GM12878 (cell line): ENCODE measurements at regions not wholly inside any gene's neighbourhood (a gene's known extent, or its start where the extent isn't known, plus 50 kb on each side); places are given as distances from the start of the nearest gene placed in this dataset.

Experiments used
- ATAC-seq: fragments of 200-7000 bp; cut with Tn5 transposase; 3 replicates; pipeline ENCODE4 v1.9.1; 2020; ENCODE audit warnings: mild to moderate bottlenecking, moderate library complexity
- BruUV-seq: library from RNA; stranded (reverse); fragments of 400-500 nt; replicated peaks from 2 replicates; lab custom pipeline; 2021; lab: Mats Ljungman, UMichigan
- CTCF ChIA-PET: fragments of 300-600 bp; sonication (Branson Sonifier 250); formaldehyde crosslinking; extraction: SDS; loops from one replicate; lab custom pipeline; 2021; ENCODE audit warnings: inconsistent platforms; lab: Yijun Ruan, JAX
- POLR2A ChIA-PET: fragments of 350-600 bp; formaldehyde crosslinking; extraction: SDS; loops from one replicate; lab custom pipeline; 2021; ENCODE audit warnings: inconsistent platforms; lab: Charles Lee
- RAD21 ChIA-PET: fragments of 300-600 bp; sonication (Branson Sonifier 250); formaldehyde crosslinking; loops from one replicate; lab custom pipeline; 2023; ENCODE audit warnings: antibody characterized with exemption; ENCODE audit not compliant: unreplicated experiment; lab: Charles Lee
- SMC1A ChIA-PET: fragments of 300-600 bp; sonication (Branson Sonifier 250); formaldehyde crosslinking; loops from one replicate; lab custom pipeline; 2023; ENCODE audit not compliant: unreplicated experiment, uncharacterized antibody; lab: Charles Lee
- DNase-seq: peaks from one replicate; pipeline ENCODE4 v3.0.0-alpha.2; 2011; ENCODE audit warnings: low read depth, low spot score
- FAIRE-seq: peaks from 3 replicates; lab custom pipeline; 2011; peaks lifted over from hg19 to GRCh38; lab: Jason Lieb, UNC
- H2AFZ ChIP-seq: 2 replicates; pipeline ENCODE4 v1.6.0; 2011; ENCODE audit warnings: low read depth, low read length, control low read depth; ENCODE audit not compliant: control insufficient read depth
- H3K27ac ChIP-seq: 2 replicates; pipeline ENCODE4 v1.5.1; 2011; ENCODE audit warnings: control low read depth; ENCODE audit not compliant: control insufficient read depth, insufficient read depth
- H3K27me3 ChIP-seq, 2 experiments: replicated peaks in 1 of 2; 2 replicates each; pipeline versions ENCODE4 v1.6.0 to v1.6.1; 2011; ENCODE audit warnings: low read length in 1 of 2; ENCODE audit not compliant: control insufficient read depth in 2 of 2, insufficient read depth in 2 of 2
- H3K36me3 ChIP-seq, 2 experiments: 2 replicates each; pipeline ENCODE4 v1.5.1; 2011; ENCODE audit warnings: low read length in 1 of 2; ENCODE audit not compliant: control insufficient read depth in 2 of 2, insufficient read depth in 2 of 2
- H3K4me1 ChIP-seq: 2 replicates; pipeline ENCODE4 v1.6.1; 2011; ENCODE audit warnings: mild to moderate bottlenecking, low read length, moderate library complexity, mixed read lengths; ENCODE audit not compliant: control insufficient read depth, insufficient read depth
- H3K4me2 ChIP-seq: 2 replicates; pipeline ENCODE4 v1.6.0; 2011; ENCODE audit warnings: control low read depth; ENCODE audit not compliant: control insufficient read depth, insufficient read depth
- H3K4me3 ChIP-seq: fragments of 200-600 bp; sonication (generic); 2 replicates; pipeline ENCODE4 v1.5.1; 2016
- H3K79me2 ChIP-seq: 2 replicates; pipeline ENCODE4 v1.6.0; 2011; ENCODE audit warnings: low read length; ENCODE audit not compliant: control insufficient read depth, insufficient read depth
- H3K9ac ChIP-seq: 2 replicates; pipeline ENCODE4 v1.8.0; 2011; ENCODE audit warnings: low read length, control low read depth, mixed read lengths; ENCODE audit not compliant: control insufficient read depth, insufficient read depth
- H3K9me3 ChIP-seq: replicated peaks from 3 replicates; pipeline ENCODE4 v1.5.1; 2011; ENCODE audit warnings: mild to moderate bottlenecking, low read length; ENCODE audit not compliant: control insufficient read depth, insufficient read depth
- H4K20me1 ChIP-seq: 2 replicates; pipeline ENCODE4 v1.6.0; 2011; ENCODE audit not compliant: control insufficient read depth, insufficient read depth
- BACH1 ChIP-seq: fragments of 450-650 bp; IDR thresholded peaks from 2 replicates; pipeline ENCODE4 v1.6.1; 2017; ENCODE audit warnings: mild to moderate bottlenecking, borderline replicate concordance
- EP300 ChIP-seq, 2 experiments: fragments of 150-350 bp in 1 of 2; IDR thresholded peaks; 2 replicates each; pipeline ENCODE4 v1.6.1; 2011 to 2012; ENCODE audit warnings: low read depth in 2 of 2, low read length in 2 of 2, borderline replicate concordance in 1 of 2, improper control_type of control experiment in 1 of 2, inconsistent platforms in 1 of 2; ENCODE audit not compliant: control insufficient read depth in 1 of 2
- ESRRA ChIP-seq: IDR thresholded peaks from 2 replicates; pipeline ENCODE4 v1.6.1; 2012; ENCODE audit warnings: mild to moderate bottlenecking, low read length, improper control_type of control experiment
- FOS ChIP-seq: IDR thresholded peaks from 3 replicates; pipeline ENCODE4 v1.6.1; 2011; ENCODE audit warnings: borderline replicate concordance; ENCODE audit not compliant: insufficient read length; ENCODE audit errors: extremely low read depth
- KAT2A ChIP-seq: conservative IDR thresholded peaks from 2 replicates; pipeline ENCODE4 v1.6.1; 2011; ENCODE audit warnings: low read depth, low read length; ENCODE audit not compliant: control insufficient read depth
- MLLT1 ChIP-seq: fragments of 450-650 bp; IDR thresholded peaks from 2 replicates; pipeline ENCODE4 v1.6.1; 2016; ENCODE audit warnings: mild to moderate bottlenecking
- NBN ChIP-seq: fragments of 450-650 bp; IDR thresholded peaks from 2 replicates; pipeline ENCODE4 v1.6.1; 2016
- NKRF ChIP-seq: fragments of 450-650 bp; conservative IDR thresholded peaks from 2 replicates; pipeline ENCODE4 v1.6.1; 2017; ENCODE audit warnings: mild to moderate bottlenecking, moderate library complexity
- POLR2AphosphoS2 ChIP-seq: IDR thresholded peaks from 2 replicates; pipeline ENCODE4 v1.6.1; 2011; ENCODE audit warnings: low read depth, mild to moderate bottlenecking, low read length, improper control_type of control experiment, moderate library complexity
- SPI1 ChIP-seq: IDR thresholded peaks from 2 replicates; pipeline ENCODE4 v1.6.1; 2011; ENCODE audit warnings: low read depth, mild to moderate bottlenecking, low read length, moderate library complexity, borderline replicate concordance; ENCODE audit not compliant: insufficient read depth
- TBL1XR1 ChIP-seq: IDR thresholded peaks from 2 replicates; pipeline ENCODE4 v1.6.1; 2012; ENCODE audit warnings: low read depth, low read length, improper control_type of control experiment
- TCF12 ChIP-seq: IDR thresholded peaks from 2 replicates; pipeline ENCODE4 v1.6.1; 2011; ENCODE audit warnings: low read depth, mild to moderate bottlenecking, low read length
- ZBED1 ChIP-seq: IDR thresholded peaks from 2 replicates; pipeline ENCODE4 v1.6.1; 2016; ENCODE audit warnings: borderline replicate concordance
- ZNF274 ChIP-seq: IDR thresholded peaks from one replicate; pipeline ENCODE4 v1.8.0; 2011; ENCODE audit not compliant: insufficient read length, insufficient read depth
- ZSCAN29 ChIP-seq: fragments of 450-650 bp; IDR thresholded peaks from 2 replicates; pipeline ENCODE4 v1.6.1; 2017; ENCODE audit warnings: mild to moderate bottlenecking, moderate library complexity
- WGBS: methylation state at CpG from one replicate; pipeline ENCODE4 v1.1.6; 2016; ENCODE audit warnings: low lambda C conversion rate; ENCODE audit not compliant: insufficient replicate concordance, insufficient coverage; ENCODE audit errors: missing lambda C conversion rate; 5-methylcytosine and 5-hydroxymethylcytosine counted together
- in situ Hi-C: fragments of 300-500 bp; cut with MboI; formaldehyde crosslinking; loops from 9 replicates; pipeline ENCODE4 v1.14.3; 2018; ENCODE audit warnings: mixed read lengths
- intact Hi-C: fragments of 100-400 bp; cut with micrococcal nuclease; formaldehyde crosslinking; loops from one replicate; pipeline ENCODE4 v1.14.2; 2022; ENCODE audit not compliant: unreplicated experiment

DNA sequence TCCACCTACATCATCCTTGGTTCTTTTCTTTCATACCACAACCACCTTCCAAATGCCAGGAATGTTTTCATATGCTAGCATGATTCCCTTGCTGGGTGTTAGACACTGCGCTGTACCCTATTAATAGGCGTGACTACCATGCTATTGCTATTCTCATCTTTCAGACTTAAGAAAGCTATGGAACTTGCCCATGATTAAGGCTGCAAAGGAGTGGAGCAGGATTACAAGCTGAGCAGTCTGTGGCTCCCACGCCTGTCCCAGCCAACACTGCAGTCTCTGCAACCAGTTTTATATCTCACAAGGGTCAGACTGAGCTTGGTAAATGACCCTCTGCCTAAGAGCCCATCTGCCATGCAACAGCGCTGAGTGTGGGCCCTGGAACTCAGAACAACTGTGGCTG, 285.7 kb upstream of the POU3F3 start:
- Histone ChIP-seq H3K4me1 (no peaks in the 10 kb centered on the region), H3K9me3 (no peaks in the 10 kb centered on the region), H3K79me2 (no peaks in the 10 kb centered on the region), H3K4me3 (no peak overlapping the region), H3K36me3 (no peaks in the 10 kb centered on the region), H3K4me2 (no peak overlapping the region), H3K27ac (no peak overlapping the region), H3K27me3 (no peaks in the 10 kb centered on the region), H4K20me1 (no peaks in the 10 kb centered on the region), H2AFZ (no peak overlapping the region), H3K9ac (no peak overlapping the region)
- FAIRE-seq, result no peak
- BruUV-seq, result no TSS peak
- ChIA-PET RAD21 (no interaction called here), SMC1A (no interaction called here), POLR2A (no interaction called here), CTCF (no interaction called here)
- intact Hi-C loops (no loop called here), in situ Hi-C loops (no loop called here)
- ATAC-seq, result no peak
- TF ChIP-seq ZNF274 (no peak), SPI1 (no peak), MLLT1 (no peak), ESRRA (no peak), EP300 (IDR thresholded peaks at IDR 0.05; ENCODE audit: borderline replicate concordance in 1 of 2, control insufficient read depth in 1 of 2, low read depth in 2 of 2, low read length in 2 of 2) (no peak)
- WGBS, result 57% methylated on average over 4 of the region's 4 CpGs
- no peak for DNase-seq

GRCh38 chr2:104570259-104570658, 283.7 kb upstream of the POU3F3 start:
- FAIRE-seq (no peak), DNase-seq (no peak), ATAC-seq (no peak)
- ChIA-PET CTCF (no interaction called here), SMC1A (no interaction called here), RAD21 (no interaction called here), POLR2A (no interaction called here)
- Histone ChIP-seq H3K9ac (no peak overlapping the region), H3K27me3 (no peaks in the 10 kb centered on the region), H3K4me2 (no peak overlapping the region), H4K20me1 (no peaks in the 10 kb centered on the region), H3K79me2 (no peaks in the 10 kb centered on the region), H3K4me3 (no peak overlapping the region), H3K9me3 (no peaks in the 10 kb centered on the region), H3K36me3 (no peaks in the 10 kb centered on the region), H2AFZ (no peak overlapping the region), H3K27ac (no peak overlapping the region), H3K4me1 (no peaks in the 10 kb centered on the region)
- WGBS, result 45% methylated on average over 2 of the region's 2 CpGs
- in situ Hi-C loops (no loop called here), intact Hi-C loops (no loop called here)
- no TSS peak for BruUV-seq
- TF ChIP-seq TBL1XR1 (no peak), SPI1 (no peak), ZSCAN29 (no peak), FOS (no peak), KAT2A (no peak), ZBED1 (no peak), POLR2AphosphoS2 (no peak), BACH1 (no peak), NKRF (no peak), TCF12 (no peak), NBN (no peak)
